ENCODE measurements at regions not wholly inside any gene's neighbourhood (a gene's known extent, or its start where the extent isn't known, plus 50 kb on each side); places are given as distances from the start of the nearest gene placed in this dataset.

- Histone ChIP-seq H3K4me3 (no peak overlapping the region), H3K9me3 (peaks cover 0 to 23% (median 12%) of the 10 kb centered on the region in 11 donors), H3K27ac (no peak overlapping the region), H3K27me3 (no peaks in the 10 kb centered on the region), H3K4me1 (no peaks in the 10 kb centered on the region), H3K36me3 (no peaks in the 10 kb centered on the region)
- intact Hi-C loops (cut with DNase I) = no loop called here
- DNase-seq (no peak), ATAC-seq (no peak)
- 66 to 71% methylated on average over 2 of the region's 2 CpGs for WGBS, 2 donors
- TF ChIP-seq CTCF (IDR thresholded peaks at IDR 0.05) = no peak
Measured at GRCh38 chr4:147430111-147430510, 50.8 kb upstream of the EDNRA start.

Small RNA genes in the stretch of these regions (microRNA-seq; reads per million reads assigned to microRNA genes)
- gene MIR548G = 0 reads per million in 2 donors

All from heart right ventricle (tissue), 16 donors.